ENCODE measurements at regions not wholly inside any gene's neighbourhood (a gene's known extent, or its start where the extent isn't known, plus 50 kb on each side); places are given as distances from the start of the nearest gene placed in this dataset.
"Not testable (repeated sequence)": the region's sequence is repeated elsewhere in the genome, so short reads cannot be mapped to it uniquely, and the experiment has no call there.

- DNase-seq = no peak
These were observed 308.8 kb downstream of the NPHP4 start for GRCh38 chr1:5683446-5683845.

- no peak for DNase-seq
These were observed 309.5 kb downstream of the NPHP4 start for GRCh38 chr1:5682626-5683225.

- no peak for DNase-seq
These were observed 310.6 kb downstream of the NPHP4 start for GRCh38 chr1:5681654-5682053.

- DNase-seq = no peak
These were observed 311.6 kb downstream of the NPHP4 start for GRCh38 chr1:5680600-5680999.

- no peak for DNase-seq
These were observed 313.5 kb downstream of the NPHP4 start for GRCh38 chr1:5678759-5679158.

DNA sequence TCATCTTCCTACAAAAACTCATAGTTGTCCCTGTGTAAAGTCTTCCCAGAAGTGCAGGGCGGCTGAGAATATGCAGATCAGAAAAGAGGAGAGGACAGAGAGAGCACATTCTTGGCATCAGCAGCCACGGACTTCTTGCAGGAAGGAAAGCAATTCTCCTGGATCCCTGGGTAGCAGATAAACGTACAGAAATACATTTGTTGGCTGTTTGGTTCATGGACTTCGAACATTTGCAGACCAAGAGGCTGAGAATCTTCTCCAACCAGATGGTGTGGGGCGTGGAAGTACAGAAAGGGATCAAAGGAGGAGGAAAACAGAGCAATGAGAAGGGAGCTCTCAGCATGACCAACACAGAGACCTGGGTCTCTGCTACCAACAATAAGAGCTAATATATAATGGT lies 319.9 kb downstream of the NPHP4 start:
- DNase-seq = not testable (repeated sequence)

DNA sequence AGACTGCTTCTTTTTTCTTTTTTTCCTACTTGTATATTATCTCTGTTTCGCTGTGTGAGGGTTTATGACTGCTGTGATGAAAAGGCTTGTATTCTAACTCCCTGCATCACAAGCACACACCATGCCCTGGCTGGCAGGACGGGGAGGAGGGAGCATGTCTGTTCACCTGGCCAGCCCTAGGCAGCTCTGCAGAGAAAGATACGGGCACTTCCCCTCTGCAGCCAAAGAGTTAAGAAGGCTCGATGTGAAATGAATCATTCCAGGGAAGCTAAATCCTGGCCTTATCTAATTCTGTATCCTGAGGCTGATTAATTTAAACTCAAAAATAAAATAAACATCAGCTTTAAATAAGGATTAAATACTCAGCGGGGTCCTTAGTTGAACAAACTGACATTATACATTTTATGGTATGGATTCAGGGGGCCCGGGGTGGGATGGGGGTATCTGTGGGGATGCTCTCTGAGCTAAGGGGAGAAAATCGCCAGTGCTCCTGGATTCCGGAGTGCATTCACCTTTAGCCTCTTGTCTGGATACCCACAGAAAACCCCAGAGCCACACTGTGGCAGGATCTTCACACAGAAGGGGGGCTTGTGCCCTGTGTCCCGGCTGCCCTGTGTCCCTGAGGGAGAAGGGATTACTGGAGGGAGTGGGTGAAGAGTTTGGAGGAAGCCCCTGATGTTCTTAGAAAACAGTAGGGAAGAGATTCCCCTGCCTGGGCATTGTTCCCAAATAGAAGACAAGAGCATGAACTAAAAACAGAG lies 321.5 kb downstream of the NPHP4 start:
- no peak for DNase-seq

GRCh38 chr1:5667513-5668325 lies 324.5 kb downstream of the NPHP4 start:
- no peak for DNase-seq

DNA sequence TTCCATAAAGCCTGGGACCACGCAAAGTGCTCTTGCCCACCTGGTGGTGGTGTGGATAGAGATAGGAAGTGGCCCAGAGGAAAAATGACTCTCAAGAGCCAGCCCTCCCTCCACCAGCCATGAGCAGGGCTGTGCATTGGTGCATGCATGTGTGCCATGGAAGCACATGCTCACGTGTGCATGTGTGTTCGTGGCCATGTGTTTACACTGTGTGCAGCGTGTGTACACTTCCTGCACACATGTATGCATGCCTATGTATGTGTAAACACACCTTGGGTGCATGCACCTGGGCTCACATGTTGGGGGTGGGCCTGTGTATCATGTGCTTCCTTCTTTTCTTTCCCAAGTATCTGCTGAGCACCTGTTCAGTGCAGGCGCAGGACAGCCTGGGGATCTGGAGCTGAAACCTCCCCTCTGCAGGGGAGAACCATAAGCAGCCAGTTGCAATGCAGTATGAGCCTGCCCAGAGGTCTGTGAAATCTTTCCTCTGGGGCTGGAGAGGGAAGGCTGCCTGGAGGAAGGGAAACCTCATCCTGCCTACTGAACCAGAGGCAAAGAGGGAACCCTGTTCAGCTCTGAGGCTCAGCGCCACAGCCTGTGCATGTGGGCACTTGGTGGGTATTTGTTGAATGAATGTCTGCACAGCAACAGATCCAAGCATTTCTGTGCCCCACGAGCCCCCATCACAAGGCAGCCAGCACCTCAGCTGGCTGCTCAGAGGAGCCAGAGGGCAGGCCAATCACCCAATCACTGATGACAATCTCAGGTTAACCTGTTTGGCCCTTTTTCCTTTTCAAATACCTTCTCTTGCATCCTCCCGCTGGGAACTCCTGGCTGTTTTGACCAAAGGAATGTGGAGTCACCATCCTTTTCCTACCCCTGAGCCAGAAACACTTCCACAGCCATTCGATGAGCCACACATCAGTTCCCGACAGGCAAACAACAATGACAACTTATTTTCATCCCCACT lies 327.0 kb downstream of the NPHP4 start:
- no peak for DNase-seq

DNA sequence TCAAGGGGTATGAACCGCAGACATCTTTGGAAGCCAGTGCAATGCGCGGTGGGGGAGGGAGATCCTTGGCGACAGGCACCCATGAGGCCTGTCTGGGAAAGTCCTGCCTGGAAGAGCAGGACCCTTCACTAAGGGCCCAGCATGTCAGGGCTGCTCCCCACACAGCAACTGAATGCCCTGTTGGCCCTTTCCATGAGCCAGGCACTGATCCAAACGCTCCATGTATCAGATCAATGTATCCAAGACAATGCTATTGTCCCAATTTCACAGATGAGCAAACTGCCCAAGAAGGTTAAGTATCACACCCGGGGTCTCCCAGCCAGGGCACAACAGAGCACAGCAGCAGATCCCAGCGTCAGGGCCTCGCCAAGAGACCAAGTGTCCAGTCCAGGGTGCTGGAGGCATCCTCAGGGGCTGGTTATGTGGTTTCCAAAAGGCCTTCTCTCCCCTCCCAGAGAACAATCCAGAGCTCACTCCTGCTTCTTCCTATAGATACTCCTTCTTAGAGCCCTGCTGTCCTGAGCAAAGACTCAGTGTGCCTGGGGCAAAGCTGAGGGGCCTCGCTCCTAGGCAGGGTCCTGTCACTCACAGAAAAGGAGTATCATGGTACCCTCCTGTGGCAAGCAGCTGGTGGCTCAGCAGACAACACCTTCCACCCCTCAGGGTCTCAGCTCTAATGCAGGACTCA lies 328.0 kb downstream of the NPHP4 start:
- DNase-seq = no peak

GRCh38 chr1:5662744-5663126 lies 329.5 kb downstream of the NPHP4 start:
- no peak for DNase-seq

GRCh38 chr1:5662086-5662743 lies 330.0 kb downstream of the NPHP4 start:
- no peak for DNase-seq

DNA sequence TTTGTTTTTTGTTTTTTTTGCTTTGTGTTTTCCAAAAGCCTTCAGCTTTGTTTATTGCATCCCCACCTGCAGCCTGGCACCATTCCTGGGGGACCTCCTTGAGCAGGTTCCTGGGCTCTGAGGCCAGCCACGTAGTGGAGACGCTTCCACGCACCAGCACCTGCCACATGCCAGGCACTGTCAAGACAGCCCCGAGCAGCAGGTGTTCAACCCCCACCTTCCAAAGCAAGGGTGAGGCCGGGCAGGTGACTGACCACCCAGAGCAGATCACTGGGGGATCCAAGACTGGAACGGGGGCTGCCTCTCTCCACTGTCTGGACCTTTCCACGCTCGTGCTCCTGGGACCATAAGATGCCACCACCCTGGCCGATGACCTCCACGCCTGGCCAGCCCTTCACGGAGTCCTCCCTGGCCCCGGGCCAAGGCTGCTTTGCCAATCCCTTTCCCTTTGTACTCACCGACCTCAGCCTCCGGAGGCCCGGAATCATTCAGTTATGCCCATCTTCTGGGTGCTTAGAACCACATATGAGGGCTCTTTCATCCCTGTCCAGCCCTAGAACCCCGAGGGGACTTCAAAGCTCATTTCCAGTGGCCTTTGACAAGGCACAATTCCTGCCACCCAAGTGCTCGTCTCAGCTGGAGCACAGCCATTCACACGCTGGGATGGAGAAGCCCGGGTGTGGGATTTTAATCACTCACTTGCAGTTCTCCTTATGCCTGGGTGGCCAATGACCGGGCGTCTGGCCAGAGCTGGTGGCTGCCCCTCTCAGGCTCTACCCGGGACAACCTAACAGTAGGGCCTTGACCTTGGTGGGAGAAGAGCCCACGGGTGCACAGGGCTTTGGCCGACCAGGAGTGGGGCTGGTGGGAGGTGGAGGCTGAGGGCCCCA lies 330.8 kb downstream of the NPHP4 start:
- DNase-seq = no peak

GRCh38 chr1:5660141-5660935 lies 331.9 kb downstream of the NPHP4 start:
- no peak for DNase-seq

GRCh38 chr1:5659606-5660005 lies 332.6 kb downstream of the NPHP4 start:
- no peak for DNase-seq

DNA sequence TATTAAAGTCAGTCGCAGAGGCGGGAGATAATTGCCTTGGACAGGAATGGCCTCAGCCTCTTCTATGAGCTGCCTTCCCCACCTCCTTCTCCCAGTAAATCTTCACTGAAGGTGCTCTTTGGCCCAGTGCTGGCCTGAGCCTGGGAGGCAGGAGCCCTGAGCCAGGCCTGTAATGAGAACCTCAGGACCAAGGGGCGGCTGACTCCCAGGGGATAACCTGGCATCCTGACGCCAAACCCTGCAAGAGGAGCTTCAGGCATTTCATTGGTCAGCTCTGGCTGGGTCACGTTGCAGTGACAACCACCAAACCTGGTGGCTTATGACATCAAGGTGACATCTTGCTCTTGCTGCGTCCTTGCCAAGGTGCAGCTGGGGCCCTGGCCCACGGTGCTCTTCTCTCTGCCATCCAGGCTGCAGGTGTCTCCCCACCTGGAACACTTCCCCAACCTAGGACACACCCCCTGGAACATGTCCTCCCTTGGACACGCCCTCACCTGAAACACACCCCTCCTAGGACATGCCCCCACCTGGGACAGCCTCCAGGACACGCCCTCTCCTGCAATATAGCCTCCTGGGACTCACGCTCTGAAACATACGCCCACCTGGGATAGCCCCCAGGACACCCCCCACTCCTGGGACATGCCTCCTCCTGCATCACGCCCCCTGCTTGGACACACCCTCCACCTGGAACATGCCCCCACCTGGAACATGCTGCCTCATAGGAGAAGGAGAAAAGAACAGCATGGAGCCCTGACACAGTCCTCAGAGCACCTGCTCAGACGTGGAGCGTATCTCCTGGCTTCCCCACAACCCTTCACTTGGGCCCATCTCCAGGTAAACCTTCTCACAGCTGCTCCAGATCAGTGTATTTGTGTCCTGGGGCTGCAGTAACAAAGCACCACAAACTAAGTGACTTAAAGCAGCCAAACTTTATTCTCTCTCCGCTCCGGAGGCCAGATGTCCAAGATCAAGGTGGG lies 333.6 kb downstream of the NPHP4 start:
- DNase-seq = no peak

- no peak for DNase-seq
These were observed 340.0 kb downstream of the NPHP4 start for GRCh38 chr1:5651964-5652821.

Data from activated CD4-positive, alpha-beta T cell treated with anti-CD3 and anti-CD28 coated beads for 4 hours (primary cell).